ENCODE measurements at regions not wholly inside any gene's neighbourhood (a gene's known extent, or its start where the extent isn't known, plus 50 kb on each side); places are given as distances from the start of the nearest gene placed in this dataset.

- TF ChIP-seq, protein P1, sequence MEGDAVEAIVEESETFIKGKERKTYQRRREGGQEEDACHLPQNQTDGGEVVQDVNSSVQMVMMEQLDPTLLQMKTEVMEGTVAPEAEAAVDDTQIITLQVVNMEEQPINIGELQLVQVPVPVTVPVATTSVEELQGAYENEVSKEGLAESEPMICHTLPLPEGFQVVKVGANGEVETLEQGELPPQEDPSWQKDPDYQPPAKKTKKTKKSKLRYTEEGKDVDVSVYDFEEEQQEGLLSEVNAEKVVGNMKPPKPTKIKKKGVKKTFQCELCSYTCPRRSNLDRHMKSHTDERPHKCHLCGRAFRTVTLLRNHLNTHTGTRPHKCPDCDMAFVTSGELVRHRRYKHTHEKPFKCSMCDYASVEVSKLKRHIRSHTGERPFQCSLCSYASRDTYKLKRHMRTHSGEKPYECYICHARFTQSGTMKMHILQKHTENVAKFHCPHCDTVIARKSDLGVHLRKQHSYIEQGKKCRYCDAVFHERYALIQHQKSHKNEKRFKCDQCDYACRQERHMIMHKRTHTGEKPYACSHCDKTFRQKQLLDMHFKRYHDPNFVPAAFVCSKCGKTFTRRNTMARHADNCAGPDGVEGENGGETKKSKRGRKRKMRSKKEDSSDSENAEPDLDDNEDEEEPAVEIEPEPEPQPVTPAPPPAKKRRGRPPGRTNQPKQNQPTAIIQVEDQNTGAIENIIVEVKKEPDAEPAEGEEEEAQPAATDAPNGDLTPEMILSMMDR (IDR thresholded peaks at IDR 0.05; ENCODE audit: borderline replicate concordance, extremely low read depth, low read length, poor library complexity, severe bottlenecking), result no peak
- no peak for TF ChIP-seq EZH2 (IDR thresholded peaks at IDR 0.05; ENCODE audit: borderline replicate concordance, low read depth, low read length, severe bottlenecking)
These were observed 567.8 kb downstream of the GBA3 start for GRCh38 chr4:23260511-23260910.

All from DND-41 (cell line).